Activated naive CD8-positive, alpha-beta T cell treated with anti-CD3 and anti-CD28 coated beads, Interleukin-2, amount 50 U/mL, for 24 hours (primary cell): ENCODE measurements at regions not wholly inside any gene's neighbourhood (a gene's known extent, or its start where the extent isn't known, plus 50 kb on each side); places are given as distances from the start of the nearest gene placed in this dataset.

Experiments
- ATAC-seq: fragments of 150-1000 bp; cut with Tn5 transposase; one replicate; pipeline ENCODE4 v1.10.0; 2021
- DNase-seq: peaks from one replicate; pipeline ENCODE4 v3.0.0; 2021
- H3K27ac Mint-ChIP-seq: one replicate; pipeline ENCODE4 v1.8.0; 2021; ENCODE audit warnings: mild to moderate bottlenecking, mixed read lengths
- H3K27me3 Mint-ChIP-seq: one replicate; pipeline ENCODE4 v1.8.0; 2021; ENCODE audit warnings: mixed read lengths
- H3K36me3 Mint-ChIP-seq: one replicate; pipeline ENCODE4 v1.8.0; 2021; ENCODE audit warnings: low read depth, mixed read lengths
- H3K4me1 Mint-ChIP-seq: one replicate; pipeline ENCODE4 v1.8.0; 2021; ENCODE audit warnings: mixed read lengths
- H3K4me3 Mint-ChIP-seq: one replicate; pipeline ENCODE4 v1.8.0; 2021; ENCODE audit warnings: mild to moderate bottlenecking, moderate library complexity, mixed read lengths
- H3K9me3 Mint-ChIP-seq: one replicate; pipeline ENCODE4 v1.8.0; 2021; ENCODE audit warnings: mixed read lengths

GRCh38 chr4:23533859-23534258 is 356.0 kb downstream of the PPARGC1A start:
- no peak overlapping the region for H3K27ac Mint-ChIP-seq
- no peaks in the 10 kb centered on the region for H3K4me1 Mint-ChIP-seq
- no peak overlapping the region for H3K4me3 Mint-ChIP-seq
- H3K27me3 Mint-ChIP-seq, result no peaks in the 10 kb centered on the region
- peaks cover 25% of the 10 kb centered on the region for H3K9me3 Mint-ChIP-seq
- no peaks in the 10 kb centered on the region for H3K36me3 Mint-ChIP-seq
- DNase-seq (no peak), ATAC-seq (no peak)

DNA sequence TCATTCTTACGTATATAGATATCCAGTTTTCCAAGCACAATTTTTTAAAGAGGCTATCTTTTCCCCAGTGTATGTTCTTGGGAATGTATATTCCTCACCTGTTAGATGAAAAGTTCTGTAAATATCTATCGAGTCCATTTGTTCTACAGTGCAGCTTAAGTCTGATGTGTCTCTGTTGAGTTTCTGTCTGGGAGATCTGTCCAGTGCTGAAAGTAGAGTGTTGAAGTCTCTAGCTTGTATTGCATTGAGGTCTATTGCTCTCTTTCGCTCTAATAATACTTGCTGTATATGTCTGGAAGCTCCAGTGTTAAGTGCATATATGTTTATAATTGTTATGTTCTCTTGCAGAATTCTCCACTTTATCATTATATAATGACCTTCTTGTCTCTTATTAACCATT is 373.1 kb downstream of the PPARGC1A start:
- Mint-ChIP-seq H3K4me3 (no peak overlapping the region), H3K9me3 (peaks cover 19% of the 10 kb centered on the region), H3K27me3 (no peaks in the 10 kb centered on the region), H3K4me1 (no peaks in the 10 kb centered on the region), H3K36me3 (no peaks in the 10 kb centered on the region), H3K27ac (no peak overlapping the region)
- DNase-seq (no peak), ATAC-seq (no peak)

DNA sequence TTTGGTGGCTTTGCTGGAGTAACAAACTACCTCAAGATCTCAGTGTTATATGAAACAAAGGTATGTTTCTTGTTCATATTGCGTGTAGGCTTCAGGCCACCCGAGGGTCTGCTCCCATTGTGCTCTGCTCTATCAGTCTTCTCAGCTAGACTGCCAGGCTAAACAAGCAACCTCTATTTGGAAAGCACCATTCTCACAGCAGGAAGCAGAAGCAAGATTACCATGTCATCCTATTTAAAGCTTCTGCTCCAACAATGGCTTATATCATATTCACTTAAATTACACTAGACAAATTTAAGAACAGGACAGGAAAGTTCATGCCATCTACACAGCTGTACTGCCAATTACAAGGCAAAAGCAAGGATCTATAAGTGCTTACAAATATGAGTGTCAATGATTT is 385.8 kb downstream of the PPARGC1A start:
- DNase-seq (no peak), ATAC-seq (no peak)
- no peak overlapping the region for H3K4me3 Mint-ChIP-seq
- peaks cover 4% of the 10 kb centered on the region for H3K9me3 Mint-ChIP-seq
- no peaks in the 10 kb centered on the region for H3K4me1 Mint-ChIP-seq
- no peaks in the 10 kb centered on the region for H3K27me3 Mint-ChIP-seq
- no peaks in the 10 kb centered on the region for H3K36me3 Mint-ChIP-seq
- H3K27ac Mint-ChIP-seq, result no peak overlapping the region

DNA sequence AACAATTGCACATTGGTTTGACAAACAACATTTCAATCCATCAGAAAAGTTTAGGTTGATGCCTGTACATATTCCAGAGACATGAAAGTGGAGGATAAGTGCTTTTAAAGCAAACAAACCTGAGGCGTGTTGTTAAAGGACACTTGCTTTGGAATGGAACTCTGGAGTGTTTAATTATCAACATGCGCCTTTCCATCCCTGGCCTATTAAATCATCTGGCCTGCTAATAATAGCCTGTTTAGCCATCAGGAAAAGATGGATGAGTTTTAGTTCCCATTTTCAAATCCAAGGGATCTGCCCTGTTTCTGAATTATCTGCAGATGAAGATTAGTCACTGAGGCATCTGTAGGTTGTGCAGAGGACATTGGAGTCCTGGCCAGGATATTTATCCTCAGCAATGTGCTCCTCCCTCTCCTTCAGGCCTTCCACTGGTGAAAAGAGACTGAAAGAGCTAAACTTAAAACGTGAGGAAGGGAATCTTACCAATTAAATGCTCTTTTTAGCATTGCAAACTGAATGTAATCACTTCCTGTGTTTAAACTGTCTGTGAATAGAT is 388.9 kb downstream of the PPARGC1A start:
- peaks cover 12% of the 10 kb centered on the region for H3K9me3 Mint-ChIP-seq
- ATAC-seq (no peak), DNase-seq (no peak)
- H3K27ac Mint-ChIP-seq, result no peak overlapping the region
- H3K4me1 Mint-ChIP-seq, result no peaks in the 10 kb centered on the region
- H3K27me3 Mint-ChIP-seq, result no peaks in the 10 kb centered on the region
- no peak overlapping the region for H3K4me3 Mint-ChIP-seq
- H3K36me3 Mint-ChIP-seq, result no peaks in the 10 kb centered on the region

- Mint-ChIP-seq H3K27me3 (no peaks in the 10 kb centered on the region), H3K4me1 (no peaks in the 10 kb centered on the region)
Observed at GRCh38 chr4:23485801-23486200, 404.0 kb downstream of the PPARGC1A start.

GRCh38 chr4:23484689-23485088 is 405.2 kb downstream of the PPARGC1A start:
- Mint-ChIP-seq H3K9me3 (peaks cover 17% of the 10 kb centered on the region), H3K27me3 (no peaks in the 10 kb centered on the region), H3K36me3 (no peaks in the 10 kb centered on the region), H3K4me3 (no peak overlapping the region), H3K4me1 (no peaks in the 10 kb centered on the region), H3K27ac (no peak overlapping the region)
- ATAC-seq (no peak), DNase-seq (no peak)

More at GRCh38 chr4:23485801-23486200, 404.0 kb downstream of the PPARGC1A start:
- no peak overlapping the region for H3K4me3 Mint-ChIP-seq
- H3K9me3 Mint-ChIP-seq, result peaks cover 13% of the 10 kb centered on the region
- H3K36me3 Mint-ChIP-seq, result no peaks in the 10 kb centered on the region
- no peak for DNase-seq
- no peak overlapping the region for H3K27ac Mint-ChIP-seq
- ATAC-seq, result no peak

- Mint-ChIP-seq H3K4me1 (no peaks in the 10 kb centered on the region), H3K4me3 (no peak overlapping the region), H3K9me3 (peaks cover 17% of the 10 kb centered on the region), H3K27ac (no peak overlapping the region), H3K27me3 (no peaks in the 10 kb centered on the region), H3K36me3 (no peaks in the 10 kb centered on the region)
- DNase-seq (no peak), ATAC-seq (no peak)
Observed at GRCh38 chr4:23483320-23483960, 406.4 kb downstream of the PPARGC1A start.

DNA sequence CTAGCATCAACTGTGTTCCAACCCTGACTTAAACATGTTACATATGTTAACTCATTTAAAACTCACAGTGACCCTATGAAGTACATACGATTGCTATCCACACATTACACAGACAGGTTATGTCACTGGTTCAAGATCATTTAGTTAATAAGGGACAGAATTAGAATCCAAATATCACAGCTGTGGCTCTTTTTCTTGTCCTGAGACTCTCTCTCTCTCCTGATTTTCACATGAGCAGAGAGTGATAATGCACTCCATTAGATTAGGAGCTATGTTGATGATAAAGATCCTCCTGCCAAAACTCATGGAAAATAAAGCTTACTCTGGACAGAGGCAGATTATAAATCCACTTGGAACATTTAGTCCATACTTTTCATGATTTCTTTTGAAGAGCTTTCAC is 408.3 kb downstream of the PPARGC1A start:
- ATAC-seq (no peak), DNase-seq (no peak)
- Mint-ChIP-seq H3K4me3 (no peak overlapping the region), H3K4me1 (no peaks in the 10 kb centered on the region), H3K9me3 (peaks cover 17% of the 10 kb centered on the region), H3K27ac (no peak overlapping the region), H3K36me3 (no peaks in the 10 kb centered on the region), H3K27me3 (no peaks in the 10 kb centered on the region)

GRCh38 chr4:23477905-23478304 is 411.9 kb downstream of the PPARGC1A start:
- Mint-ChIP-seq H3K36me3 (no peaks in the 10 kb centered on the region), H3K9me3 (peaks cover 24% of the 10 kb centered on the region), H3K4me1 (no peaks in the 10 kb centered on the region), H3K27me3 (no peaks in the 10 kb centered on the region), H3K4me3 (no peak overlapping the region), H3K27ac (no peak overlapping the region)
- DNase-seq (no peak), ATAC-seq (no peak)

DNA sequence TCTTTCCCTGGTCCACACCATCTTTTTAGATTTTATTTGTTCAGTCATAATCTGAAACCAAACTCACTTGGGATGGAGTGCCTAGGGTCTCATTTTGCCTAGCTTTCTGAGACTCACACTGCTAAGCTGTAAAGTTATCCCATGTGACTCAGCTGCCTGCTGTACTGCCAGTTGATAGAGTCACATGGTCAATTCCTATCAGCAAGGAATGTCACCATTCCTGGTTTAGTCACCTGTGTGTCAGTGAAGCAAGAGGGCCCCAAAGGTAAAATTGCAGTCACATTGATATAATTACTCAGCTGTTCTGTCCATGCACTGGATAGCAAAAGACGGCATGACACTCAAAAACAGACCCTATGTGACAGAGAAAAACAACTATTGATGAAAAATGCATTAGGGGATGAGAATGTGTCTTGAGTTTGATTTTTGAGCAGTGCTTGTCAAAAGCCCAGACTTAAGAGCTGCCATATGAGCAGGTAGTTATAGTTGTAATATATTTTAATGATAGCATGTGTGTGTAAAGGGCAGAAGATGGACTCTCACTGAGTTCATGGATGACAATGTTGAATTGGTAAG is 413.2 kb downstream of the PPARGC1A start:
- Mint-ChIP-seq H3K9me3 (peaks cover 22% of the 10 kb centered on the region), H3K27ac (no peak overlapping the region), H3K4me3 (no peak overlapping the region), H3K27me3 (no peaks in the 10 kb centered on the region), H3K4me1 (no peaks in the 10 kb centered on the region), H3K36me3 (no peaks in the 10 kb centered on the region)
- ATAC-seq (no peak), DNase-seq (no peak)

DNA sequence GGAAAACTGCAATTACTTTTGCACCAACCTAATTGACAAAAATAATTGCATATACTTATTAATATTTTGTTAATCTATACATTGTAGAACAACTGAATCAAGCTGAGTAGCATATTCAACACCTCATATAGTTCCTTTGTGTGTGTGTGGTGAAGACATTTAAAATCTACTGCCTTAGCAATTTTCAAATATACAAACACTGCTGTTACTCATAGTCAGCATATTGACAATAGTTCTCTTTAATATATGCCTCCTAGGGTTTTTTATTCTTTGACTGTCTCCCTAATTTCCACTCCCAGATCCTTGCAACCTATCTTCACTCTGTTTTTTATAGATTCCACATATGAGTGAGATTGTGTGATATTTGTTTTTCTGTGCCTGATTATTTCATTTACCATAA is 426.8 kb downstream of the PPARGC1A start:
- Mint-ChIP-seq H3K4me3 (no peak overlapping the region), H3K27ac (no peak overlapping the region), H3K4me1 (no peaks in the 10 kb centered on the region), H3K9me3 (peaks cover 14% of the 10 kb centered on the region), H3K36me3 (peaks cover 1% of the 10 kb centered on the region), H3K27me3 (no peaks in the 10 kb centered on the region)
- DNase-seq, result no peak
- no peak for ATAC-seq

DNA sequence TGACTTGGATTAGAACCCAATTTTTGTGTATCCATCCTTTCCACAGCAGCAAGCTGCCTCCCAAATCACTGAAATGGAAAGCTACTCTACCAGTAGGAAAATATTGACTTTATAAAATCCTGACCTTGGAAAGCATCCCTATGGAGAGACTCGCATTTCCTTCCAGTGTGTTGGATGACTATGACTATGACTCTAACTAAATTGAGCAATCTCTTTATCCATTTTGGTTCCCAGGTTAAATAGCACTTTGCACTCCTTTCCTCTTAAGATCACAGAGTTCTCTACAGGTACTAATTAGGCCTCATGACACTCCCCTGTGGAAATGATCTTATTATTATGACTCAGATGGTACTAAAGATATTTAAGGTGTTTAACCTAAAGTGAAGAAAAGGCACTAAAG is 431.8 kb downstream of the PPARGC1A start:
- H3K27ac Mint-ChIP-seq, result no peak overlapping the region
- H3K36me3 Mint-ChIP-seq, result peaks cover 1% of the 10 kb centered on the region
- no peaks in the 10 kb centered on the region for H3K27me3 Mint-ChIP-seq
- no peak overlapping the region for H3K4me3 Mint-ChIP-seq
- peaks cover 4% of the 10 kb centered on the region for H3K9me3 Mint-ChIP-seq
- ATAC-seq (no peak), DNase-seq (no peak)
- no peaks in the 10 kb centered on the region for H3K4me1 Mint-ChIP-seq

DNA sequence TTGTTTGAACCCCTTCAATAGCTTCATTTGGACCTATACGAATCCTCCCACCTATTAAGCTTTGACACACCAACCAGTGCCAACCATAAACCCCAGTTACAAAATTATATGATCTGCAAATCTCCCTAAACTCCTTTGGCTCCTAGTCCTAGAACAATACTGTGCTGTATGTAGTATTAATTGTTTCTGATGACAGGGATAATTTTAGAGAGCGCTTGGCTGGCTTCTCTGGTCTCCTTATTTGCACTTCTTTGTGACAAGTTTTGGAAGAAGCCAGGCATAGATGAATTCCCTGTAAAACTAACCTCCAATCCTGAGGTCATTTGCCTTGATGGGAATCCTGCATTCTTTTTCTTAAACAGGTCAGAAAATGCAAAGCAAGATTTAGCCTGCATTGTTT is 433.0 kb downstream of the PPARGC1A start:
- ATAC-seq, result no peak
- H3K4me1 Mint-ChIP-seq, result no peaks in the 10 kb centered on the region
- H3K4me3 Mint-ChIP-seq, result no peak overlapping the region

DNA sequence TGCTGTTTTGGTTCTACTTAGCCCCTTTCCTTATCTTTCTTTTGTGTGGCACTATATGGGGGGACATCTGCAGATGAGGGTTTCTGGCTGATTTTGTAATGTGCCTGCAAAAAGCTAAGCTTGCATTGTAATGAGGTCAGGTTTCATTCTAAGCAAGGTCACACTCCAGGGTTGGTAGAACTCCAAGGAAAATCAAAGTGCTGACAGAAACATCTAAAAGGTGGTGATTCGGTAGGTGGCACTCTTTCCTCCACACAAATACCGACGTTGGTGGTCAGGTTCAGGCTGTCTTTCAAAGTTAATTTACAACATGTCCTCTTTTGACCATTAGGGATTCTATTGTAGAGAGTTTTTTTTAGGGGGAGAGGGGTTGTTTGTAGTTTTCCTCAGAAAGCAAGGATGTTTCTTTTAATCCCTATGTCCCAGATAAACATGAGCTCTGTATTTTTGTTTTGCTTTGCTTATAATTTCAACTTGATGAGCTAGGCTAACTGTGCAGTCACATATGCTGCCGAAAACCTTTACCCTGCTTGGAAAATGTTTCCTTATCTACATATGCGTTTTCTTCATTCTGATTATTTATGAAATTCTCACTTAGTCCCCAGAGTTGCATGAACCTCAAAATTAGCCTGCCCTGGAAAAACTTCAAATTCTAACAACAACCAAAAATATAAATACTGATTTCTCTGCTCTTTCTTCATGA is 434.2 kb downstream of the PPARGC1A start:
- no peaks in the 10 kb centered on the region for H3K4me1 Mint-ChIP-seq
- ATAC-seq (no peak), DNase-seq (no peak)
- no peaks in the 10 kb centered on the region for H3K27me3 Mint-ChIP-seq
- no peak overlapping the region for H3K4me3 Mint-ChIP-seq
- no peaks in the 10 kb centered on the region for H3K36me3 Mint-ChIP-seq
- H3K9me3 Mint-ChIP-seq, result no peaks in the 10 kb centered on the region
- no peak overlapping the region for H3K27ac Mint-ChIP-seq

More for the DNA sequence above, 433.0 kb downstream of the PPARGC1A start:
- Mint-ChIP-seq H3K9me3 (peaks cover 1% of the 10 kb centered on the region), H3K27me3 (no peaks in the 10 kb centered on the region), H3K36me3 (no peaks in the 10 kb centered on the region), H3K27ac (no peak overlapping the region)
- no peak for DNase-seq

DNA sequence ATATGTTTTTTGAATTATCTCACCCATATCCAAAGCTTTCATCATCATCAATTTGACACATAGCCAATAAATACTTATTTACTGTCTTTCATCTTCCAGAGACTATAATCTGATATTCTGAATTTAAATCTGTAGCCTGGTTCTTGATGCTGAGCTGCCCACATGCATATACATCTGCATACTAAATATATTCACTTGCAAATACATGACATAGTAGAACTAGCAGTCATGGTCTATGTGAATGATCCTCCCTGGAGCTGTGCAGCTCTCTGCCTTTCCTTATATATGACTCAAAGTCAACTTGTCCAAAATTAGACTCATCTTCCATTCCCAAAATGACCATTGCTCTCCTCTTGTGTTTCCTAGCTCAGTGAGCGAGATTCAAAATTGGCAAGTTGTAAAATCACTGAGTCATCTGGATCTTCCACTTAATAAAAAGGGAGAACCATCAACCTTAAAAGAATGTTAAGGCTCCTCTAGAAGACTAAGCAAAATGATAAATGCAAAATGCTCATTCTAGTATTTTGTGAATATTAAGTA is 448.2 kb downstream of the PPARGC1A start:
- Mint-ChIP-seq H3K4me3 (no peak overlapping the region), H3K9me3 (peaks cover 8% of the 10 kb centered on the region), H3K36me3 (no peaks in the 10 kb centered on the region), H3K27me3 (no peaks in the 10 kb centered on the region), H3K4me1 (no peaks in the 10 kb centered on the region), H3K27ac (no peak overlapping the region)
- no peak for ATAC-seq
- DNase-seq, result no peak
